DMS 273 (cell line): ENCODE measurements at regions not wholly inside any gene's neighbourhood (a gene's known extent, or its start where the extent isn't known, plus 50 kb on each side); places are given as distances from the start of the nearest gene placed in this dataset.
"Not testable (repeated sequence)": the region's sequence is repeated elsewhere in the genome, so short reads cannot be mapped to it uniquely, and the experiment has no call there.

Experiments
- DNase-seq: peaks from one replicate; lab custom pipeline; 2025; ENCODE audit not compliant: unreplicated experiment; lab: John Stamatoyannopoulos, UW

DNA sequence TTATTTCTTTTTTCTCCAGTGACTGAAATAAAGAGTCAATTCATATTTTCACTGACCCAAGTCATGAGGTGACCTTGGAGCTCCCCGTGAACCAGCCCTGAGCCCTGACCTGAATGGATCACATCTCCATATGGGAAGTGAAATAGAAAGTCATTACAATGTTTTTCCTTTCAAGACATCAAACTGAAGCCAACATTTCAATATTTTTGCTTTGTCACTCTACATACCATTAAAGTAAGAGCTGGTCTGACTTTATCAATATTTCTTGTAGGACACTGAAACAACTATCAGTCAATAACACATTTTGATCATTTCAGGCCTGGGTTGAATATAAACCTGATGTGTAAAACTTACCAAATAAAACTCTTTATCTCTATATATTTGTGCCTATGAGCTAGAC is 249.8 kb upstream of the PHF14 start:
- DNase-seq, result no peak

DNA sequence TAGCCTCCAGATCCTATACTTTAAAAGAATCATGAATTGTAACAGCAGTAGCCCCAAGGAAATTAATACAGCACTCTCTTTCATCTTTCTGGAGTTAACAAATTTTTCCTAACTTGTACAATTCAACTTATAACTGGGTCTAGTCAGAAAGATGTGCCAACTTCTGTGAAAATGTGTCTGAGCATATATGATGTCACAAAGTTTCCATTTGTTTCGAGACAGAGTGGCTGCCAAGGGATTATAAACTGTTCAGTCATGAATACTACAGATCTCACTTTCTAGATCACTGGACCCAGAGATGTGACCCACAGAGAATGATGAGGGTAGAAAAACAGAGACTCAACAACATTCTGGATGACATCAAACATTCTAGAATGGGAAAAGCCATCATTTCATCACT is 249.2 kb upstream of the PHF14 start:
- no peak for DNase-seq

DNA sequence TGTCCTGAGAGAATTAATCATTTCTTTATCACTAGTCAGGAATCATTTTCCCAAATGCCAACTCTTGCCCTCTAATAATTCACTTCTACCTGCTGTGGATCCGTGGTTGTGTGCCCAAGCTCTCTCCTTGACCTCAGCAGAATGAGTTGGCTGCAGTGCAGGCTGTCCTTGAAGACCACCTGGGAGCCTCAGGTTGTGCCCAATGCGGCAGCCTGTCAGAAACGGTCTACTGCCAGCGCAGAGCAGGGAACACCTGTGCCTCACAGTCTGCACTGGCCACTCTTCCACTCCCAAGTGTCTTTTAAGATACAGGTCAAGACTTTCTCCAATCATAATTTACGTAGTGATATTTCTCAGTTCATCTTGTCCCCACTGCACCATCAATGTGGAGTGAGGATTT is 246.0 kb upstream of the PHF14 start:
- DNase-seq, result no peak

DNA sequence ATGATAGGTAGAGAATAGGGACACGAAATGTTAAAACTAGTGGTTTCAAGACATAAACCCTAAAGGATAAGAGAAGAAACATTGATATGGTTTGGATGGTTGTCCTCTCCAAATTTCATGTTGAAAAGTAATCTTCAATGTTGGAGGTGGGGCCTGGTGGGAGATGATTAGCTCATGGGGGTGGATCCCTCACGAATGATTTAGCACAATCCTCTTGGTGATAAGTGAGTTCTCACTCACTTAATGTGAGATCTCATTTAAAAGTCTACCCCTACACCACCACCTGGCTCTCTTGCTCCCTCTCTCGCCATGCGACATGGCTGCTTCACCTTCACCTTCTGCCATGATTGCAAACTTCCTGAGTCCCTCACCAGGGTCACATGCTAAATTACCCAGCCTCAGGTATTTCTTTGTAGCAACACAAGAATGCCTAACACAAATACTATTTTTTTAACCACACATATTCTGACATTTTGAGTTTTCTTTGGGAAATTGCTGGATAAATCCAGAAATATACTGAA is 242.4 kb upstream of the PHF14 start:
- DNase-seq, result no peak

DNA sequence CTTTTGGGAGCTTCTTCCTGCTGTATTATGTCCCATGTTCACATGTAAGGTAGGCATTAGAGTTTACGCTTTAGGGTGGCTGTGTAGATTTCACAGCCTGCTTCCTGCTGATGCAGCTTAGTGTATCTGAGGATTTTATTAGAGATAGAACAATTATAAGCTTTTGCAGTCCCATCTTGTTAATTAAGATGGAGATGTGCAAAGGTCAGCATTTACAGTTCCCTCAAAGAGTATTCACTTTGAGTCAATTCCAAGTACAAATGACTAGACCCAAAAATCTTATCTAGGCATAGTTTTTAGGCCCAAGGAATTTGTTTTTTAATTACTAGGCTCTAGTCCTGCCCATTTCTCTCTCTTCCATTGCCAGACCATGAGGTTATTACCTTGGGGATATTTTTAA is 239.9 kb upstream of the PHF14 start:
- no peak for DNase-seq

DNA sequence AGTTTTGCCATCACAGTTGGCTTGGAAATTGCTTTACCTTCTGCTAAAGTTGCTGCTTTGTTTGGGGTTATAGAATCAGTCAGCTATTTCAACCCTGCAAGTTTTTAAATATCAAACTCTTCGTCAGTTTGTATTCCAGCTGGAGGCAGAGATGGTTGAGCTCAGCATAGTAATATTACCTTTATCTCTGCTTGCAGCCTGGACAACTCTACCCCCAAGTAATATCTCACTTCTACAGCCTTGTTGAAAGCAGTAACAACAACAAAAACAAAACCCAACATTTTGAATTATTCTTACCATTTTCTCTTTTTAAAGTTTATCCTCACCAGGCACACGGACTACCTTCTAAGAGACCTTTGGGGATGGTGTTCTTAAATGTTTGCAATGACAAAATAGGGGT is 239.1 kb upstream of the PHF14 start:
- no peak for DNase-seq

DNA sequence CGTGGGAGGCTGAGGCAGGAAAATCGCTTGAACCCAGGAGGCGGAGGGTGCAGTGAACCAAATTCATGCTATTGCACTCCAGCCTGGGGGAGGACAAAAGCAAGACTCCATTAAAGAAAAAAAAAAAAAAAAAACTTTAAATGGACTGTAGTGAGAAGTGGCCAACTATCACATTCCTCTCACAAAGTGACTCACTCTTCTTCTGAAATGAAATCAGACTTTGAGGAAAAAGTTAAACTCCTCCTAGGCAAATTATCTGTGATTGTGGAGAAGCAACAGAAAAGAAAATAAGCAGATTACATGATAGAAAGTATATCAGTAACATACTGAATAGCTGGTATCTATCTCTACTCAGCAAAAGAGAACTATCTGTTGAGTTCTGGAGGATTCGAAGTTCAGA is 234.3 kb upstream of the PHF14 start:
- no peak for DNase-seq

DNA sequence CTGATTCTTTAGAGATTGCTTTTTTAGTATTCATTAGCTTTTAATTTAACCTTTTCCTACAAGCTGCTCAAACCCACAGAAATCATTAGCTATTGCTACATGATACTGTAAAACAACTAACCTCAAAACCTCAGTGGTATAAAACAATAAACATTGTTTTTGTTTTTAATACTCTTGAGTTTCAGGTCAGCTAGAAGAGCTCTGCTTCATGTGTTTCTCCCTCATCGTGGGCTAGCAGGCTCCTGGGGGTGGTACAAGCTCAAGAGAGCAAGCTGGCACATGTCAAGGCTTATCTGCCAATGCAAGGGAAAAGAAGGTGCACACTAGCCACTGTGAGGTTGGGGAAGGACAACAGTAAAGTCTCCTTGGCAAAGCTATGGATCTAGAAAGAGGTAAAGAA is 232.9 kb upstream of the PHF14 start:
- peak; percentile 10 for DNase-seq

DNA sequence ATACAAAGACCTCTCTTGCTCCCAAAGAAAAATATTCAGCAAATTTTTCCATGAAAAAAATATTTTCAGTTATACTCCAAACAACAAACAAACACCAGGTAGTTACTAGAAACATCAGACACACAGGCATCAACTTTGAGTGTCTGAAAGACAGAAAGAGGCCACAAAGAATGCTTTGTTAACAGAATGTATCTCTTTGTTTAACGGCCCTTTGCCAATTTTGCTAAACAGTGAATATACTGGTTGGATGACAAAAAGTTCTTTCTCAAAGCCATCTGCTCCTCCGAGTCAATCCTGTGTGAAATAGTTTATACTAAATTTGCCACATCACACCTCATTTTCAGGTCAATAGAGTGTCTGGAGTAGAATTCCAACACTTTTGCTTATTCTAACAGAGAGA is 216.7 kb upstream of the PHF14 start:
- no peak for DNase-seq

DNA sequence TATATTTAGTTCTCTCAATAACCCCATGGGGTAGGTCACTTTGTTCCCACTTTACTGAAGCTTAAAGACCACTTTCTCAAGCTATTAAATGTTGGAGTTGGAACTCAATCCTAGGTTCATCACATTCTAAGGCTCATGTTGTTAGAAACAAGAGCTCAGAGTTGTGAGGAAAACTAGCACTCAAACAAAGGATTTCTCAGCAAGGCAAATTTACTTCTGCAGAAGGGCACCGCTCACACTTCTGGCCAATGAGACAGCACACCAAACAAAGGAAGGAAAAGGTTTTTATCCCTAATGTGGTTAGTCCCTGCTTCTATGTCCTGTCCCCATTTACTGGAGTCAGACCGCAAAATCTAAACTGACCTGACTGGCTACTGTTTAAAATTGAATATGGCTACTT is 214.6 kb upstream of the PHF14 start:
- no peak for DNase-seq

DNA sequence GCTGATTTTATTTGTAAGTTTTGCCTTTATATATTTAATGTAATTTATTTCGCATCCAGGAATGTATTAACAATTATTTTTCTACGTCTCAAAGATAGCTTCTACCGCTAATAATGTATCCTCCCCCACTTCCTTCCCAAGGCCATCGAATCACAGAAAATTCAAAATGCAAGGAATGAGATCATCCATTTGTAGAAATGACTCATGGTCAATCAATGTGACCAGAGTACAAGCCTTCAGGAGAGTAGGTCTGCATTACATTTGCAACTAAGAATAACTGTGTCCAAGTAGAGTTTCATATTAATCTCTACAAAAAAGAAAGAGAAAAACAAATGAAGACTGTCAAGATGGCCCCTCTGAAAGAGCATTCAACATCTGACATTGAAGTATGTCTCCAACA is 205.9 kb upstream of the PHF14 start:
- no peak for DNase-seq

DNA sequence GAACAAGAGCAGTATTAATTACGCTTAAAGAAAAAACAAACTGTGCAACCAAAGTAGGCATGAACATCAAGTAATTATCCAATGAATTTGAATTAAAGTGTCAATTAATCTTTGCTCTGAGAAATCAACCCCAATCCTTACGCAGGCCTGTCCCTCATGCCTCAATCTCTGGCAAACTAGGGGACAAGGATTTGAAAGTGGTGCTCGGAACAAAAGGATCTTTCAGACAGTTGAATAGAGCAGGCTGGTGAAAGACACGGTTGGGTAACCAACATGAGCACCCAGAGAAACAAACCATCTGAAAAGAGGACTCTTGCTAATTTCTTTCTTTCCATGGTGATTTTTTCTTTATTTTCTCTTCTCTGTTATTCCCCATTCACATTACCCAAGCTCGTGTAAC is 203.5 kb upstream of the PHF14 start:
- DNase-seq, result no peak

DNA sequence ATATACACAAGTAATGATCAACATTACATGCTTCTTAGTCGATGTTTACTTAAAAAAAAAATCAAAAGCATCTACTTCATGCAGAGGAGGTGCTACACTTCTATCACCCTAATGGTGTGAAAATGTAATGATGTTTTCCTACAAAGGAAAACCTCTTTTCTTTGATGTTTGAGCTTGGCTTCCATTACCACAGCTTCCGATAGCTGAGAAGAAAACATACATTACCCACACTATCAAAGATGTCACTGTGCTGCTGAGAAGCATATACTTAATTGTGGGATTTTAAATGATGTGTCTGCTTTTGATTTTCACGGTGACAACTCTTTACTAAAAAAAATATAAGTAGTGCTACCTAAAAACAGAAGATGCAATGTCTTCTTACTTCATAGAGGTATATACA is 200.2 kb upstream of the PHF14 start:
- no peak for DNase-seq

DNA sequence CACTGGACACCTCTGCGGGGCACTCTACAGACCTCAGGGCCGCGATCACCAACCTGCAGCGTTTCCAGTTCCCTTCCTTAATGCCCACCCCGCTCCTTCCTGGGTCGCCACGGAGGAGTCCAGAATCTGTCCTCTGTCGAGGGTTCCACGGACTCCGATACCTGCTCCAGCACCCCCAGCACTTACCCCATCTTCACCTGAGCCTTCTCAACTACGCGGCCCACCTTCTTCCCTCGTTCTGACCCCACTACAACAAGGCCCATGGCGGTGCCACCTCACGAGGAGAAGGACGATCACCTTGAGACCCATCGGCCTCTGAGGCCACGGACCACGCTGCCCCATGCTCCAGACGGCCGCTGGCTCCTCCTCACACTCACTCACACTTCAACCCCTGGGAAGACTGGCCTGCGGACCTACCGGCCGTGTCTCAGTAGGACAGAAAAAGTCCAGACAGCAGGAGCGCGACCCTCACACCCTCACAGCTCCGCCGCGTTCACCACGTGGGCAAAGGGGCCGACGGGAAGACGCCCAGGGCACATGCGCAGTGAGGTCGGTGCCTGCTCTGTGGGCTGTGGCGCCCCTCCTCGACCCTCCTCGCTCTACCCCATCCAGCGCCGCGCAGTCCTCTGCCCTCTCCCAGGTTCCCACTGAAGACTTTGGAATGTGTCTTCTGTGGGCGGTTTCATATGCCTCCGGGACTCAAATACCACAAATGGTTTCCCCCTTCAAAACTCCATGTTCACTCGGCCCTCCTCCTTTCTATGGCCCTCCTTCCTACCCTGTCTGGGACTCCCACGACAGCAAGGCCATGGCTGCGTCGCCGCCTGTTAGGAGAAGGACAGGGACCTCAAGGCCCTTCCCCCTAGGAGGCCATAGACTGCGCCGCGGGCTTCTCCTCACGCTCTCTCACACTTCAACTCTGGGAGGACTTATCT is 193.9 kb upstream of the PHF14 start:
- DNase-seq, result no peak

DNA sequence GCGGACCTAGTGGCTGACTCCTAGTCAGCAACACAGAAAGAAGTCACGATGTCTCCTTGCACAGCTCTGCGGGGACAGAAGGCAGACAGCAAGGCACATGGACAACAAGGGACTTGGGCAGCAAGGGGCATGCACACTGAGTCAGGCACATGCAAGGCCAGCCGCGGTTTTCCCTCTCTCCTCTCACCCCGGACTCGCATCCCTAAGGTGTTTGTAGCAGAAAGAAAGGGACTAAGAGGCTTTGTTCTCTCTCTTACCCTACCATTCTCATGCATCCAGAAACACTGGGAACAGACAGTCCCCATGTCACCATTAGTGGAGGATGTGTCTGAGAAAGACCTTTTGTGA is 193.3 kb upstream of the PHF14 start:
- DNase-seq, result no peak

DNA sequence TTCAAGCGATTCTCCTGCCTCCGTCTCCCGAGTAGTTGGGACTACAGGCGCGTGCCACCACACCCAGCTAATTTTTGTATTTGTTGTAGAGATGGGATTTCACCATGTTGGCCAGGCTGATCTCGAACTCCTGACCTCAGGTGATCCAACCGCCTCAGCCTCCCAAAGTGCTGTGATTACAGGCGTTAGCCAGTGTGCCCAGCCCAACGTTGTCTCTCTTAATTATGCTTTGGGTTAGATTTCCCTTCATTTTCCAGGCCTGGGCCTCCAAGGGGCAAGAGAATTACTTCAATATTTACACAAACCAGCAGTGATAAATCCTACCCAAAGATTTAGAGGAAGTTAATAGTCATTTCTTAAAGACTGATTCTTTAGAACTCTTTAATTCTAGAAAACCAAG is 186.7 kb upstream of the PHF14 start:
- DNase-seq, result not testable (repeated sequence)

DNA sequence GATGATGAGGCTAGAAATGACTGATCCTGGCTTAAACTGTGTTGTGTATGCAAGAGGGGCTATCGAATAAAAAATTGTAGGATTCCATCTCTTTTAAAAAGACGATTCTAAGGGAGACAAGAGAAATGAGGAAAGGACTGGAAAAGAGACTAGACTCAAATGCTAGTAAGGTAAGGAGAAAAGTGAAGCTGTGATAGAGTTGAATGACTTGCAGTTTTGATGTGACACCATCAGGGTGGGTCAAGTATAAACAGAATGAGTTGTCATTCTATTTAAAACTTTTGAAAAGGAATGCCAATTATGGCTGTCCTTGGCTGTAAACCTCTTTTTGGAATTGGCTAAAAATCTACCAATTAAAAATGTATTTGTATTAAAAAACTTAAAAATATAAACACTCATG is 184.5 kb upstream of the PHF14 start:
- DNase-seq, result no peak

DNA sequence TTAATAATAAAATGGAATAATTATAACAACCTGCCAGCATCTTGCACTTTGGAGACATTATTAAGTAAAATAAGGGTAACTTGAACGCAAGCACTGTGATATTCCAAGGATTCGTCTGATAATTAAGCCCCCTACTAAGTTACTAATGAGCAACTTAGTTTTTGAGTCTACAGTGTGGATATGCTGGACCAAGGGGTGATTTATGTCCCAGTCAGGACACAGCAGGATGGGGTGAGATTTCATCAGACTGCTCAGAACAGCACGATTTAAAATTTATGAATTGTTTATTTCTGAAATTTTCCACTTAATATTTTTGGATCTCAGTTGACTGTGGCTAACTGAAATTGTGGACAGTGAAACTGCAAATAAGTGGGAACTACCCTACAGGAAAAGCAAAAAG is 182.8 kb upstream of the PHF14 start:
- no peak for DNase-seq

DNA sequence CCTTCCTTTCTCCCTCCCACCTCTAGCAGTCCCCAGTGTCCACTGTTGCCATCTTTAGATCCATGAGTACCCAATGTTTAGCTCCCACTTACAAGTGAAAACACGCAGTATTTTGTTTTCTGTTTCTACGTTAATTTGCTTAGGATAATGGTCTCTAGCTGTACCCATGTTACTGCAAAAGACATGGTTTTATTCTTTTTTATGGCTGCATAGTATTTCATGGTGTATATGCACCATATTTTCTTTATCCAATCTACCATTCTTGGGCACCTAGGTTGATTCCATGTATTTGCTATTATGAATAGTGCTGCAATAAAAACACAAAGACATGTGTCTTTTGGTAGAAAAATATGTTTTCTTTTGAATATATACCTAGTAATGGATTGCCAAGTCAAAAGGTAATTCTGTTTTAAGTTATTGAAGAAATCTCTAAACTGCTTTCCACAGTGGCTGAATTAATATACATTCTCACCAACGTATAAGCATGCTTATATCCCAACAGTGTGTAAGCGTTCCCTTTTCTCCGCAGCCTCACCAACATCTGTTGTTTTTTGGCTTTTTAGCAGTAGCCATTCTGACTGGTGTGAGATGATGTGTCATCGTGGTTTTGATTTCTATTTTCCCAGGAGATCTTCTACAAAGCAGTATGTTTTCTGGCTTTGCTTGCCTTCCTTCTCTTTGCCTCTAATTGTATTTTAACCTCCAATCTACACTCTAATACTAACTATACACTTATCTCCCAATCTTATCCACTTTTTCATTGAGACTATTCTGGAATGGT is 179.5 kb upstream of the PHF14 start:
- DNase-seq, result no peak

DNA sequence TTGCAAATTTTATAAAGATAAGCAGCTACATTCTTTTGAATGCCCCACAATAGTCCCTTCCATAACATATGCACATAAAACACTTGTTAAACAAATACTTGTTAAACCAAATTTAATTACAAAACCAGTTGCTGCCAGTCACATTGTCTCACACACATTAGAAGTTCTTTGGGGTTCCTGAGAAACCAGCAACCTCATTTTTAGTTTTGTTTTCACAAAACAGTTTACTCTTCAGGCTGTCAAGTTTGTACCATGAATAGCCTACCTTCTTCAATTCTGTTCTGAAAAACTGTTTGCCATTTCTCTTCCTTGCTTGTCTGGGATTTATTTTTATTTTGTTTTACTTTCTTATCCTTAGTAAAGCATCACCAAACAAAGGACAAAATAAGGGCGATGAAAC is 176.5 kb upstream of the PHF14 start:
- no peak for DNase-seq

DNA sequence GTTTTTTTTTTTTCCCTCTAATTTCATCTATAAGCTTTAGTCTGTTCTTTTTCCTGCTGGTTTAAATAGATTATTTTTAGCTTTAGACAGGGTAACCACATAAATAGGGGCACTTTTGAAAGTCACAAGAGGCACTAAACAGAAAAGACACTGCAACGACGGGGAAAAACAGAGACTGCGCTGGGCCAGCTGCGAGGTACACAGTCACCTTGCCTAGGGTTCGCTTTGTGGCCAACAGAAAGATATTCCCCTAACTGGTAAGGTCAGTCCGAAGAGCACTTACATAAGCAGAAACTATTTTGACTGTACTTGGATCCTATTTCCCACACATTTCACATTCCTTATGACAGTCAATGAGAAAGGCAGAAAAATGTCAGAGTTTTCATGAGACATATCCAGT is 175.6 kb upstream of the PHF14 start:
- no peak for DNase-seq

DNA sequence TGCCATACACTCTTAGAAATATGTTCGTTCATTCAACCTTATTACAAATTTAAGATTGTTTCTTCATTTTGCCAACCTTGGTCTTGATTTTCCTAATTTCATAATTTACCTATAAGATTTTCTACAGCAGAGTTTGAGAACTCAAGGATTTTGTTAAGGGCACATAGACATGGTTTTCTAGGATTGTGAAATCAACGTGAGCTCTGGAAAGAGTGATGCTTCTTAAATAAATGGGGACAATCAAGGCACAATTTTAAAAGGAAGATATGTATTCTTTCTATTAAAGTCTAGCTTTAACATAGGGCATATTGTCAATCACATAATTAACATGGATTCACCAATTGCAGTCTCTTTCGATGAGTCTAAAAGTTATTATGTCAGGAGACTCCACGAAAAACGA is 174.2 kb upstream of the PHF14 start:
- DNase-seq, result no peak
